ENCODE measurements at regions not wholly inside any gene's neighbourhood (a gene's known extent, or its start where the extent isn't known, plus 50 kb on each side); places are given as distances from the start of the nearest gene placed in this dataset.

DNA sequence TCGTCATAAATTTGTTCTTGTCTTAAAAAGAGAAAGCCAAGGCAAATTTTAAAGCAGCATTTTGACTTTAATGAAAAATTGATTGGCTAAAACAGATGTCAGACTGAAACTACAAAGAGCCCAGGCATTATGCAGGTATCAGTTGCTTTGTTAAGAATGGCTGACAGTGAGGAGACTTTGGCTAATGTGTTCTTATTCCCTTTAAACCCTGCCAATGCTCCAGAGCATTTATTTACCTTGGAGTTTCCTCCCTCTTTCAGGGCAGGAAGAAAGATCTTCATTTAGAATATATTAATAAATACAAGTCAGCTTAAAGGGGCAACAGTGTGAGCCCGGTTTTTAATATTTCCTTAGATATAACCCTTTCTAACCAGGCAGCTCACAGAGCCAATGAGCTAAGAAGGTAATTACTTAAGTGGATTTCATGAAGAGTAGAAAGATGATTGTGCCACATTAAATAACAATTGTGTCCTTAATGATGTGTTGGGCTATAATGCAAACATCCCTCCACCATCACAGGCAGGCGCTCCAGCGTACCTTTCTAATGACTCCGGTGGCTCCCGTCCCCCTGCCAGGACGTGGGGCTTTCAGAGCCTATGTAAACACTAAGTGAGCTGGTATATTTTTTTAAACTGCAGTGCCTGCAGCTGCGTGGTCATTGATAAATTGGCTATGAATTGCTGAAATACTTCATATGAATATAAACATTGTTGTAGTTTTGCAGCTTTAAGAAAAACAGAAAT, 349.4 kb upstream of the POU3F3 start:
- TF ChIP-seq GABPA (IDR thresholded peaks at IDR 0.05; ENCODE audit: low read depth) (no peak), SPI1 (IDR thresholded peaks at IDR 0.05; ENCODE audit: borderline replicate concordance, low read depth) (no peak), POLR2AphosphoS5 (IDR thresholded peaks at IDR 0.05; ENCODE audit: low read depth) (no peak)
- TF ChIP-seq, protein P1, sequence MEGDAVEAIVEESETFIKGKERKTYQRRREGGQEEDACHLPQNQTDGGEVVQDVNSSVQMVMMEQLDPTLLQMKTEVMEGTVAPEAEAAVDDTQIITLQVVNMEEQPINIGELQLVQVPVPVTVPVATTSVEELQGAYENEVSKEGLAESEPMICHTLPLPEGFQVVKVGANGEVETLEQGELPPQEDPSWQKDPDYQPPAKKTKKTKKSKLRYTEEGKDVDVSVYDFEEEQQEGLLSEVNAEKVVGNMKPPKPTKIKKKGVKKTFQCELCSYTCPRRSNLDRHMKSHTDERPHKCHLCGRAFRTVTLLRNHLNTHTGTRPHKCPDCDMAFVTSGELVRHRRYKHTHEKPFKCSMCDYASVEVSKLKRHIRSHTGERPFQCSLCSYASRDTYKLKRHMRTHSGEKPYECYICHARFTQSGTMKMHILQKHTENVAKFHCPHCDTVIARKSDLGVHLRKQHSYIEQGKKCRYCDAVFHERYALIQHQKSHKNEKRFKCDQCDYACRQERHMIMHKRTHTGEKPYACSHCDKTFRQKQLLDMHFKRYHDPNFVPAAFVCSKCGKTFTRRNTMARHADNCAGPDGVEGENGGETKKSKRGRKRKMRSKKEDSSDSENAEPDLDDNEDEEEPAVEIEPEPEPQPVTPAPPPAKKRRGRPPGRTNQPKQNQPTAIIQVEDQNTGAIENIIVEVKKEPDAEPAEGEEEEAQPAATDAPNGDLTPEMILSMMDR (IDR thresholded peaks at IDR 0.05; ENCODE audit: insufficient read depth, low read length): no peak
- TF ChIP-seq, protein P2, sequence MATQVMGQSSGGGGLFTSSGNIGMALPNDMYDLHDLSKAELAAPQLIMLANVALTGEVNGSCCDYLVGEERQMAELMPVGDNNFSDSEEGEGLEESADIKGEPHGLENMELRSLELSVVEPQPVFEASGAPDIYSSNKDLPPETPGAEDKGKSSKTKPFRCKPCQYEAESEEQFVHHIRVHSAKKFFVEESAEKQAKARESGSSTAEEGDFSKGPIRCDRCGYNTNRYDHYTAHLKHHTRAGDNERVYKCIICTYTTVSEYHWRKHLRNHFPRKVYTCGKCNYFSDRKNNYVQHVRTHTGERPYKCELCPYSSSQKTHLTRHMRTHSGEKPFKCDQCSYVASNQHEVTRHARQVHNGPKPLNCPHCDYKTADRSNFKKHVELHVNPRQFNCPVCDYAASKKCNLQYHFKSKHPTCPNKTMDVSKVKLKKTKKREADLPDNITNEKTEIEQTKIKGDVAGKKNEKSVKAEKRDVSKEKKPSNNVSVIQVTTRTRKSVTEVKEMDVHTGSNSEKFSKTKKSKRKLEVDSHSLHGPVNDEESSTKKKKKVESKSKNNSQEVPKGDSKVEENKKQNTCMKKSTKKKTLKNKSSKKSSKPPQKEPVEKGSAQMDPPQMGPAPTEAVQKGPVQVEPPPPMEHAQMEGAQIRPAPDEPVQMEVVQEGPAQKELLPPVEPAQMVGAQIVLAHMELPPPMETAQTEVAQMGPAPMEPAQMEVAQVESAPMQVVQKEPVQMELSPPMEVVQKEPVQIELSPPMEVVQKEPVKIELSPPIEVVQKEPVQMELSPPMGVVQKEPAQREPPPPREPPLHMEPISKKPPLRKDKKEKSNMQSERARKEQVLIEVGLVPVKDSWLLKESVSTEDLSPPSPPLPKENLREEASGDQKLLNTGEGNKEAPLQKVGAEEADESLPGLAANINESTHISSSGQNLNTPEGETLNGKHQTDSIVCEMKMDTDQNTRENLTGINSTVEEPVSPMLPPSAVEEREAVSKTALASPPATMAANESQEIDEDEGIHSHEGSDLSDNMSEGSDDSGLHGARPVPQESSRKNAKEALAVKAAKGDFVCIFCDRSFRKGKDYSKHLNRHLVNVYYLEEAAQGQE (IDR thresholded peaks at IDR 0.05; ENCODE audit: insufficient replicate concordance, low read depth): no peak
- Histone ChIP-seq H3K4me3 (replicated peaks; ENCODE audit: insufficient read depth, low read length) (no peak overlapping the region), H3K27me3 (ENCODE audit: insufficient read depth, poor library complexity, severe bottlenecking) (peaks cover 2% of the 10 kb centered on the region), H3K27ac (replicated peaks) (no peak overlapping the region)
- DNase-seq (ENCODE audit: low read depth in 1 of 2, low spot score in 1 of 2): no peak

DNA sequence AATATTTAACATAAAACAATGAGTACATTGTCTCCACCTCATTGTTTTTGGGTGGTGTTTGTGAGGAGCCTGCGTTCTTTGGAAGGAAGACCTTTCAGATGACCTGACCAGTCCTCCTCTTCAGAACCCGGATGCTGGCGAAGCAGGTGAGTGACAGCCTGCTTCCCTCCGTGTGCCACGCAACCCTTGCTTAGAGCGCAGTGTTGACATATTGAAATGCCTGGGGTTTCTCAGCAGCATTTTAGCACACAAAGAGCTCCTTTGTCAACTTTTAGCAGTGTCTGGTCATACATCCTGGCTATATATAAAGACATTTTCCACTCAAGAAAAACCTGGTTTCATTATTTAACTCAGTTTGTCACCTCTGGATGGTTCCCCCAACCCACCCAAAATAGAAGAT, 335.7 kb upstream of the POU3F3 start:
- DNase-seq (ENCODE audit: low read depth in 1 of 2, low spot score in 1 of 2): no peak
- Histone ChIP-seq H3K4me3 (replicated peaks; ENCODE audit: insufficient read depth, low read length) (no peak overlapping the region), H3K27ac (replicated peaks) (no peak overlapping the region), H3K27me3 (ENCODE audit: insufficient read depth, poor library complexity, severe bottlenecking) (no peaks in the 10 kb centered on the region)
- TF ChIP-seq GABPA (IDR thresholded peaks at IDR 0.05; ENCODE audit: low read depth): no peak
- TF ChIP-seq, protein P2 (IDR thresholded peaks at IDR 0.05; ENCODE audit: insufficient replicate concordance, low read depth): no peak
- no peak for TF ChIP-seq POLR2AphosphoS5 (IDR thresholded peaks at IDR 0.05; ENCODE audit: low read depth)
- TF ChIP-seq SPI1 (IDR thresholded peaks at IDR 0.05; ENCODE audit: borderline replicate concordance, low read depth): no peak
- TF ChIP-seq, protein P1 (IDR thresholded peaks at IDR 0.05; ENCODE audit: insufficient read depth, low read length): no peak

DNA sequence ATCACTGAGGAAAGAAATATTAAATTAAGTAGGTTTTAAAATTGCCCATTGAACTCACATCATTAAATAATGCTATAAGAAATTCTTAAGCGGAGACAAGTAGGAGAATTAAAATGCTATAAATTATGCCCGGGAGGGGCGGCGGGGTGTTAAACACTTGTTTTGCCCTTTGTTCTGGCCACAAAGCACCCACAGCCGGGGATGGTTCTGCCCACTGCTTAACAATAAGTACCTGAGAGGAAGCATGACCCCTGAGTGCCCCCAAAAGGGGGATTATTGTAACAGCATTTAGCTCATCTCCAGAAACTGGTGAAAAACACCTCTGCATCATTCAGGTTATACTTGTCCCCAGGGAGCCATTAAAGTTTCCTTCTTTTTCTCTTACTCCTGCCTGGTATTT, 332.7 kb upstream of the POU3F3 start:
- no peak for DNase-seq (ENCODE audit: low read depth in 1 of 2, low spot score in 1 of 2)
- TF ChIP-seq POLR2AphosphoS5 (IDR thresholded peaks at IDR 0.05; ENCODE audit: low read depth) (no peak), GABPA (IDR thresholded peaks at IDR 0.05; ENCODE audit: low read depth) (no peak), SPI1 (IDR thresholded peaks at IDR 0.05; ENCODE audit: borderline replicate concordance, low read depth) (no peak)
- TF ChIP-seq, protein P2 (IDR thresholded peaks at IDR 0.05; ENCODE audit: insufficient replicate concordance, low read depth): no peak
- TF ChIP-seq, protein P1 (IDR thresholded peaks at IDR 0.05; ENCODE audit: insufficient read depth, low read length): no peak
- no peak overlapping the region for H3K27ac ChIP-seq (replicated peaks)

More for the DNA sequence above, 332.7 kb upstream of the POU3F3 start:
- H3K27me3 ChIP-seq (ENCODE audit: insufficient read depth, poor library complexity, severe bottlenecking): no peaks in the 10 kb centered on the region
- no peak overlapping the region for H3K4me3 ChIP-seq (replicated peaks; ENCODE audit: insufficient read depth, low read length)

Data from HL-60 (cell line).